ENCODE measurements at regions not wholly inside any gene's neighbourhood (a gene's known extent, or its start where the extent isn't known, plus 50 kb on each side); places are given as distances from the start of the nearest gene placed in this dataset.

DNA sequence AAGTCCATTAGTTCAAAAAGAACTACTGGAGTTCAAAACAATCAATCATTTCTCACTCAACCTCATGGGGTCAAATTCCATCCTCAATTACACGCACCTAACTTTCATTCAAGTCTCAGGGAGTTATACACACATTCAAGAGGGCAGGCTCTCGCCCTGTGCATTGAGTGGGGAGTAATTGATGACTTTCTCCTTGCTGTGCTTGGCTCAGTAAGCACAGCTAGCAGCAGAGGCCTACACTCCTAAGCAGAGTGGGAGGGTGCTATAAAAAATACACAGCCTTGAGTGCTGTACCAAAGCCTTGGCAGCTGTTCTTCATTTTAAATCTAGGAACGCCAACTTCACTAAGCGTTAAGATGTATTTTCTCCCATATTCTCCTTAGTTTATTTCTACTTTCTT, 958.3 kb upstream of the ADGRL3 start:
- TF ChIP-seq GATA2 (IDR thresholded peaks at IDR 0.05; ENCODE audit: low read depth, low read length): no peak
- TF ChIP-seq GATA3 (IDR thresholded peaks at IDR 0.05; ENCODE audit: low read depth, low read length): no peak
